ENCODE measurements at regions not wholly inside any gene's neighbourhood (a gene's known extent, or its start where the extent isn't known, plus 50 kb on each side); places are given as distances from the start of the nearest gene placed in this dataset.

- DNase-seq, result no peak
These were observed 452.5 kb upstream of the THRB start for GRCh38 chr3:24947103-24947502.

- DNase-seq, result no peak
These were observed 456.5 kb upstream of the THRB start for GRCh38 chr3:24951180-24951579.

DNA sequence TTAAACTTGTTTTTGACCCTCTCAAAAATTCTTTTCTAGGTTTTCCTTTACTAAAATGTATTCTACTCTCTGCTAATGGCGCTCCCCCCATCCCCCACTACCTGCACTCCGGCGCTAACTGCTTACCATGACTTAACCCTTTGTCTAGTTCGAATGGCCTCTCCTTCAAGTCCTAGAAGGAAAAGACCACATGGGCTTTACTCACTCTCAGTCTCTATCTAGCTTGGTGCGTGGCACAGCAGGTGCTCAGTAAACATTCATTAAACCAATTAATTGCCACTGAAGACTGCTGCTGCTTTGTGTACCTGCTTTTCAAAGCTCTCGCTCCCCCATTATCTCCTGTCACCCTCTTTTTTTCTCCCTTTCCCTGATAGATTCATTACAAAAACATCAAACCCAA, 457.7 kb upstream of the THRB start:
- no peak for DNase-seq

GRCh38 chr3:24953060-24953771, 458.6 kb upstream of the THRB start:
- DNase-seq, result no peak

DNA sequence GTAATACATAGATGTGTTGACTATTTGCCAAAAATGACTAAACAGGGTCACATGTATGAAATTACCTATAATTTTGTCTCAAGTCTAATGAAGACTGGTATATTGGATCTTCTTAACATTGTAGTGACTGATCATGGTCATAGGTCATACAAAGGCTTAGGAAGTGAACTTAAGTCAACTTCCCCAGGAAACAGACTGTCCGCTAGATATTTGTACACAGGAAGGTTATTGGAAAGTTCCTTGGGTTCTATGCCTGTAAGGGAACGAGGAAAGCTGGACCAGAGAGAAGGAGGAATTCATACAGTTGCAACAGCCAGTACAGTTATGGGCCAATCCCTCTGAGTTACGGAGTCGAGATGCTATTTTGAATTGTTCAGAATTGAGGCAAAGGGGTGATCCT, 462.0 kb upstream of the THRB start:
- DNase-seq, result no peak

DNA sequence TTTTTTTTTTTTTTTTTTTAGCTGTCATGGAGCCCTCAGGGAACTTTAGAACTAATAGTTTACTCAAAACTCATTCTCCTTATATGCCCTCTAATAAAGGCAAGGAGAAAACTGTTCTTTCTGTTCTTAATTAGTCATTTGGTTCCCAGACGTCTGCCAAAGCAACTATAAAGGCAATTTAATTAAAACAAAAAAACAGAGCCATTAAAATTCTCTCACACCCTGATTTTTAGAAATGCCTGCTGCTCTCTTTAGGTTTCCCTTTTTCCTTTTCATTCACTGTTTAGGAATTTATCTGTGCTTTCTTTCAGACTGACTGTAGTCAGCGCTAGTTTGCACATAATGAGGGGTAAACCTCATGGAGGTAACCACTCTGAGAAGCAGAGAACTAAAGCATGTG, 463.6 kb upstream of the THRB start:
- no peak for DNase-seq

DNA sequence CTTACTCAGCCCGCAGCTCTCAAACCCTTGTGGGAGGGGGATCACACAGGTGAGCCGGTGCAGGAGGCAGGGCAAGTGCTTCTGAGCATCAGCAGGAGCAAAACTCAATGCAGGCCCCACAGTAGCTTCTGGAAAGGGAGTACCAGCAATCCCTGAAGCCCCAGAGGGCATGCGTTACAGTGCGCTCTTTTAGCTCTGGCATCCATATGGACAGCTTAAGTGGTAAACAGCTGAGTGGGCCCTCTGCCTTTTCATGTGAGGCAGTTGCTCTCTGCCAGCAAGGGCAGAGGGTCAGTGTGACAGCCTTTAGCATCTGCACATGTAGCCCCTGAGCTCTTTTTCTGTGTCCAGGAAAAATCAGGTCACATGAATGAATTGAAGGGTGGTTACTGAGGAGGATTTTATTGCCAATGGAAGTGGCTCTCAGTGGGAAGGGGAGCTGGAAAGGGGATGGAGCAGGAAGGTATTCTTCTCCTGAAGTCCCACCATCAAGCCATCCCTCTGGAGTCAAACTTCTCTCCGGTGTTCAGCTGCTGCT, 464.3 kb upstream of the THRB start:
- DNase-seq, result no peak

DNA sequence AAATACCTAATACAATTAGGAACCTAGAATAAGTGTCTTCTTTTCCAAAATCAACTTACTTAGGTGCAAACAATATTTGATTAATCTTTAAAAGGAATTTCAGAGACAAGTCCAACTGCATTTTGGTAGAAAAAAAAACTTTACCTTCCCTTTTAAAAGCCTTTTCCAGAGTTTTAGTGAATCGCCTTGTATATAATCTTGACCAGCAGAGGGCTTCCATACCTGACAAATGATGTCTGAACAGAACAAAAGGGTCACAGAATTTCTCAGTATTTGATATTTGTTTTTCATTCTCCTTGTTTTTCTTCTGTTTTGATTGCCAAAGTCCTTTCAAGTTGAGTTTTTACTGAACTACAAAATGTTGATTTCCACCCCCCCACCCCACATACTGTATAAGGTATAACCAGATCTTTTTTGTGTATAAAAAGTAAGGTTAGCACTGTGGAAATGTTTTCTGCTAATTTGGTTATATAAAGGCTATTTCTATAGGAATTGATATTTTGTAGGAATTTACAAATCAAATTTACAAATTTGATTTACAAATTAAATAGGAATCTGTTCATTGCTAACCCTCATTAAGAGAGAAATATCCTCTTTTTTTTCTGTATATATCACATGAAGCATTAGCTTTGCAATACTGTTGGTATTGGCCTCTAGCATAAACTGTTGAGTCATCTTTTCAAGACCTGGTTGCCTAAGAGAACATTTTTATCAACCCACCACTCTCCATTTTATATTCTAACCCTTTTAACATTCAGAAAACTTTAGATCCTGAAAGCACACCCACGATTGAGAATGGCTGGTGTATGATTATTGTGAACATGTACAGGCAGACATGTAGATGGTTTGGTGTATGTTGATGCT, 464.1 kb upstream of the RARB start:
- DNase-seq, result peak; percentile 28

GRCh38 chr3:24965706-24966385, 462.2 kb upstream of the RARB start:
- no peak for DNase-seq

- DNase-seq, result no peak
These were observed 460.0 kb upstream of the RARB start for GRCh38 chr3:24968036-24968435.

DNA sequence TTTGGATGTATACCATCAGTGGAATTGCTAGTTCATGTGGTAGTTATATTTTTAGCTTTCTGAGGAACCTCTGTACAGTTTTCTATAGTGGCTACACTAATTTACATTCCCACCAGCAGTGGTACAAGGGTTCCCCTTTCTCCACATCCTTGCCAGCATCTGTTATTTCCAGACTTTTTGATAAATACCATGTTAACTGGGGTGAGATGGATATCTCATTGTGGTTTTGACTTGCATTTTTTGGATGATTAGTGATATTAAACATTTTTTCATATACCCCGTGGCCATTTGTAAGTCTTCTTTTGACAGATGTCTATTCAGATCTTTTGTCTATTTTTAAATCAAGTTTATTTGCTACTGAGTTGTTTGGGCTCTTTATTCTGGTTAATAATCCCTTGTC, 455.6 kb upstream of the RARB start:
- no peak for DNase-seq

- no peak for DNase-seq
These were observed 446.8 kb upstream of the RARB start for GRCh38 chr3:24981309-24981708.

DNA sequence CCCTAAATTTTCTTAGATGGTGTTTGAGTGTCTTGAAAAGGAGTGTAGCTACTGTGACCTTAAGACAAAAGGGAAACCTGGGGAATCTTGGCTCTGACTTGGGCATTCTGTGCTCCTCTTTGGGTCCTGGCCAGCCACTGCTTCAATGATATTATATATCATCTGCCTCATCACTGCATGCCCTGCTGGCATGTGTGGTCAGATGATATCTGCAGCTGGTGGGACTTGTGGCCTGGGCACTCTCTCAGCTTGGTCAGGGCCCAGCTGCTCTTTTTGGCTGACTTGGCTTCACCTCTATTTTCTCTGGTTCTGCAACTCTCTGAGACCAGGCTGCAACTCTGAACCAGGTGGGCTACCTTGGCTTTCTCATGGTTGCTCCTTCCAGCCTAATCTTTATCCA, 446.1 kb upstream of the RARB start:
- DNase-seq, result no peak

DNA sequence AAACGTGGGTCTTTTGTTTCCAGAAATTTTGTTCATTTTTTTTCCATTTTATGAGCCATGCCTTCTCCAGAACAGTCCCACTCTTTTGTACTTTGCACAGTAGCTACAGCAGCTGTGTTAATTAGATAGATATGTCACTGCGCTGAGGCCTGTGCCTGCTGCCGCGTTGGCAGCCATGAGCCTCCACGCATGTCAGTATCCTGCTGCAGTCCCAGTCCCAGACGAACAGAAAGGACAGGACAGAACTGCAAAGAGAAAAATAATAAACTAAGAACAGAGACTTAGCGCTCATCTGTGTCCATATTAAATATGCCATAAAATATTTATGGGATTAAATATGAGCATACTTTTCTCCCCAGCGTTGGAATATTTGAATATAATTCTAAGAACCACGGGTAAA, 442.4 kb upstream of the RARB start:
- DNase-seq, result no peak

DNA sequence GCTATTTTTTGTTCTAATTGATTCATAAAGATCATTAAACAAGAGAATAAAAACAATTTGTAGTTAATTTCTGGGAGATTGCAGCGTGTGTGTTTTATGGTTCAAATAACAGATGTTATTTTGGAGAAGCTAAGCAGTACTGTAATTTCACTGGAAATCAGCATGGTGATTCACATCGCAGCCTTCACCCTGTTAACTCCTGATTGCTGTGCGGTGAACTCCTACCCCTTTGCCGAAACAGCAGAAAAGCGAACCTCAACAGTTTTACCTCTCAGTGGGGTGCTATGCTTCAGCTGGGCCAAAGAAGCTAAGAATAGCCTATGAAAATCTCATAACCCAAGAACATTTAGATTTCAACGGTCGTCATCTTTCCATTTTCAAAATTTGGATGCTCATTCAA, 441.5 kb upstream of the RARB start:
- no peak for DNase-seq

DNA sequence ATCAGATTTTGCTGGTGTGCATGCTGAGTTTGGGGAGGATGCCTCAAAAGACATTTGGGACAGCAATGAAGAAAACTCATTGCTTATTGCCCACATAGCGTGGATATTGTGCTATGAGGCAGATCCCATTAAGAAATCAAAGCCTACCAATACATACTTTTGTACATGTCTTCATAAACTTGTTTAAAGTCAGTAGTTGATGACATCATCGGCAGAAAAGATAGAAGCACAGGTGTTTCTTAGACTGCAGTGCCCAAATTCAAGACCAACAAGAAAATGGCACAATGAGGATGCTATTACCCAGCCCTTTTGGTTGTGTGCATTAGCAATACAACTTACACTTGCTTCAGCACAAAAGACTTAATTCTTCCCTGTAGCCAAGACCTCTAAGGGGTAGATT, 428.7 kb upstream of the RARB start:
- DNase-seq, result no peak

GRCh38 chr3:25000971-25001591, 427.0 kb upstream of the RARB start:
- no peak for DNase-seq

GRCh38 chr3:25002052-25002451, 426.0 kb upstream of the RARB start:
- DNase-seq, result no peak

DNA sequence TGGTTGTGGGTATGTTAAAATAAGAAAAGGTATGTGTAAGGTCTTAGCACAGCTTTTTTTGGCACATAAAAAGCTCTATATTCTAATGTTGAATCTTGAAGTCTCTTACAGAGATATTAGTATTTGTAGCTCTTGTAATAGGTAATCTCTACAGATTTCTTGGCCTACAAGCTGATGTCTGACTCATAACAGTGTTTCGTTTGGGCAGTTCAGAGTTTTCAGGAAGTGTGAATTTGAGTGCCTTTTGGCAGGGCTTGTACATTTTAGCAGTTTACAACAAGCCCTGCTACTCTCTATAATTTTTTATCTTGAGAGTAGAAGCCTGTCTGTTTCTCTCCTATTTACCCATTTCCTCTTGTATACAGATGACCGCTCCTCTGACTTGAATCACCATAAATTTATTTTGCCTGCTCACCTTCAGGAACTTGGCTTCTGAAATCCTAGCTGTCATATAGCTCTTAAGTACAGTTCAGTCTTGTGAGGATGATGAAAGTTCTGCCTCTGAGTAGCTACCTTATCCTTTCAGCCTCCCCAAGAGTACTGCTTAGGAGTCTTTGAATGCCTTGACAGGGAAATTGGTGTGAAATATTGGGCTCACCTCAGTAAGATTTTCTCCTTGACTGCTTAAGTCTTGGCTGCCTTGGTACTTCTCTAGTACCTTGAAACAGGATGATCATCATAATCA, 419.9 kb upstream of the RARB start:
- peak; percentile 7 for DNase-seq

GRCh38 chr3:25009665-25010064, 418.4 kb upstream of the RARB start:
- DNase-seq, result no peak

- no peak for DNase-seq
These were observed 412.5 kb upstream of the RARB start for GRCh38 chr3:25015599-25015998.

- DNase-seq, result no peak
These were observed 409.2 kb upstream of the RARB start for GRCh38 chr3:25018909-25019308.

DNA sequence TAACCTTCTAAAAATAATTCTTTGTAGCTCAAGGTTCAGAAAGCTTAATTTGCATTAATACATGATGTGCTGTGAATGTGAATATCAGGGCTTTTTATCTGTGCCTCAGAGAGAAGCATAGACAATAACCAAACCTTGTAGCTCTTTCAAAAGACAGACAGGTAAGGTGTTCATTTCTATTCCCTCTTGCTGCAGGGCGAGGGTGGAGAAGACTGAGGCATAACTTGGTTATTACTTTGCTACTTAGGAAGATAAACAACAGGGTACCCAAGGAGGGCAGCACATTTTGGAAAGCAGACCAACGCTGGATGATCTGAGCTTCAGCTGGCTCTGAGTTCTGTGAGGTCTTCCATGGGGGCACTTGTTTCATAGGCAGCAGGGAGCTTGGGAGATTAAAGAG, 408.6 kb upstream of the RARB start:
- DNase-seq, result no peak

Measured in OCI-M1 (cell line).